Body of pancreas (tissue), 4 donors: ENCODE measurements at regions not wholly inside any gene's neighbourhood (a gene's known extent, or its start where the extent isn't known, plus 50 kb on each side); places are given as distances from the start of the nearest gene placed in this dataset.

ENCODE experiments used
- CTCF ChIP-seq, 7 experiments: fragments of 450-650 bp in 4 of 7; fragments of 200-600 bp in 3 of 7; sonication (generic) in 3 of 7; IDR thresholded peaks; one replicate each; pipeline ENCODE4 v1.5.1; 2016 to 2019; ENCODE audit warnings: antibody characterized with exemption in 7 of 7
- POLR2A ChIP-seq, 3 donors: fragments of 450-650 bp; IDR thresholded peaks; one replicate each; pipeline ENCODE4 v1.6.1; 2016; ENCODE audit warnings: antibody characterized with exemption in 3 of 3, mild to moderate bottlenecking in 2 of 3

- TF ChIP-seq CTCF (IDR thresholded peaks at IDR 0.05) (no peak), POLR2A (IDR thresholded peaks at IDR 0.05) (no peak)
Measured at GRCh38 chr5:98308231-98308630, 465.2 kb upstream of the RGMB start.
